CD4-positive, alpha-beta T cell treated with Interleukin-4 for 4 hours (primary cell): ENCODE measurements at regions not wholly inside any gene's neighbourhood (a gene's known extent, or its start where the extent isn't known, plus 50 kb on each side); places are given as distances from the start of the nearest gene placed in this dataset.
A peak's percentile ranks its signal among the peaks of the same experiment; 100 is the strongest.
"Not testable (repeated sequence)": the region's sequence is repeated elsewhere in the genome, so short reads cannot be mapped to it uniquely, and the experiment has no call there.

Experiments
- DNase-seq: peaks from one replicate; pipeline ENCODE4 v3.0.0-alpha.2; 2020

DNA sequence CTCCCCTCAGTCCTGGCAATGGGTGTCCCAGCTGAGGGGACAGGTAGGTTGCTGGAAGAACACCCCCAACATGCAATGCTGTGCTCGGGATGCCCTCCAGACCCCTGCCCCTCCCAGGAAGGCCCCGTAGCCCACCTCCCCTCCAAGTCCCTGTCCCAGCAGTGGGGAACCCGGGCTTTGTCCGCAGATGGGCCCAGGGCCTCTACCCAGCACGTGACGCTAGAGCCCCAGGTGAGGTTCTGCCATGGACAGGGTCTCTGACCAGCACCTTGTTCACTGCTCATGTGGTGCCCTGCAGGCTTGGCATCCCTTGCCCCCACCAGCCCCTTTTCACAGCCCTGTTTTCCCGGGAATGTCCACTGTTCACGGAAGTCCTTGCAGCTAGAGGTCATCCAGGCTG, 220.0 kb upstream of the SGCG start:
- DNase-seq: no peak

DNA sequence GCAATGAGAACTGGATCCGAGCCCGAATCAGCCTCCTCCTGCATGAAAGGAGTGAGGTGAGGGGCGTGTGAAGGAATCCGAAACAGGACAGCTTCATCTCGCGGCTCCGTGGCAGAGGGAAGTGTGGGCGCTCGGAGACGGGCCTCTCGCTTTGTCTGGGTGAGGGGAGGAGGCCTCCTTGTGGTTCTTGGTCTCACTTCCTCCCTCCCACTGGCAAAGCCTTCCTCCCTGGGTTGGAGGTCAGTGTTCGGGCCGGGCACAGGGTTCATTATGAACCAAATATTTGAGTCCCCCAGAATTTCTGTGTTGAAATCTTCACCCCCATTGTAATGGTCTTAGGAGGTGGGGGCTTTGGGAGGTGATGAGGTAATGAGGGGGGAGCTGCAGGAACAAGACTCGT, 219.4 kb upstream of the SGCG start:
- not testable (repeated sequence) for DNase-seq

DNA sequence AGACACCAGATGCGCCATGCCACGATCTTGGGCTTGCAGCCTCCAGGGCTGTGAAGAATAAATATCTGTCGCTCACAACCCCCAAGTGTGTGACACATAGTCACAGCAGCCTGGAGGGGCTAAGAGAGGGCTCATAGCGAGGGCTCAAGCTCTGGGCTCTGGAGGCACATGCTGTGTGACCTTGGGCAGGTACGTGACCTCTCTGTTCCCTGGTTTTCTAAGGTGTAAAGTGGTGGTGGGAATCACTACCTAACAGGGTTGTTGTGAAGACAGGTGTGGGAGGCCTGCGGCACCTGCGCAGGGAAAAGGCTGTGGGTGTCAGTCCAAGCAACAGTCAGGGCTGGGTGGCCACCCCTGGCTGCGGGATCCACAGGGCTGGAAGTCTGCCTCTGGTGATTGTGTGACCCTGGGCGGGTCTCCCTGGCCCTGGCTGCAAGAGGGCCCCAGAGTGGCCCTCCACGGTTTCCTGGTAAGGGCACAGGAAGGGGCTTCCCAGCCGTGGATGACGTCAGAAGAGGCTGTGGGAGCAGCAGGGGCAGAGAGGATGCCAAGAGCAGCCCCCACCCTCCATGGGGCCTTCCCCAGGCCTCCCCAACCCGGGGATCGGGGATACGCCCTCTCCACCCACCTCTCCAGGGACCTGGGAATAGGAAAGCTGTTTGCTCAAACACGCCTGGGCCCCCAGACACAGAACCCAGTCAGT, 218.8 kb upstream of the SGCG start:
- DNase-seq: no peak

DNA sequence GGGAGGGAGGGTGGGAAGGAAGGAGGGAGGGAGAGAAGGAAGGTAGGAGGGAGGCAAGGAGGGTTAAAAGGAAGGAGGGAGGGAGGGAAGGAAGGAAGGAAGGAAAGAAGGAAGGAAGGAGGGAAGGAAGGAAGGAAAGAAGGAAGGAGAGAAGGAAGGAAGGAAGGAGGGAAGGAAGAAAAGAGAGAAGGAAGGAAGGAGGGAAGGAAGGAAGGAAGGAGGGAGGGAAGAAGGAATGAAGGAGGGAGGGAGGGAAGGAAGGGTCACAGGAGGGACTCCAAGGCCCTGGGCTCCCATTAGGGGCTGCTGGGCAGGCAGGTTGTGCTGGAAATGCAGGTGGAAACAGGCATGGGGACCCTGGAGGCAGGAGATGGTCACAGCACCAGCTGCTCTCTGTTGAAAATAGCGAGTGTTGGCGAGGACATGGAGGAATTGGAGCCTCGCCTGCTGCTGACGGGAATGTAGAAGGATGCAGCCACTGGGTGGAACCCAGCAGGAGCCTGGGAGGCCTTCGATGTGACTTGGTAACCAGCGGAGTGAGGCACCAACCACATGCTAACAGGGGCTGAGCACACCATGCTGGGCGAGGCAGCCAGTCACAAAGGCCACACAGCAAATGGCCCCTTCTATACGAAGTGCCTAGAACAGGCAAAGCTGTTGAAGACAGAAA, 217.3 kb upstream of the SGCG start:
- not testable (repeated sequence) for DNase-seq

DNA sequence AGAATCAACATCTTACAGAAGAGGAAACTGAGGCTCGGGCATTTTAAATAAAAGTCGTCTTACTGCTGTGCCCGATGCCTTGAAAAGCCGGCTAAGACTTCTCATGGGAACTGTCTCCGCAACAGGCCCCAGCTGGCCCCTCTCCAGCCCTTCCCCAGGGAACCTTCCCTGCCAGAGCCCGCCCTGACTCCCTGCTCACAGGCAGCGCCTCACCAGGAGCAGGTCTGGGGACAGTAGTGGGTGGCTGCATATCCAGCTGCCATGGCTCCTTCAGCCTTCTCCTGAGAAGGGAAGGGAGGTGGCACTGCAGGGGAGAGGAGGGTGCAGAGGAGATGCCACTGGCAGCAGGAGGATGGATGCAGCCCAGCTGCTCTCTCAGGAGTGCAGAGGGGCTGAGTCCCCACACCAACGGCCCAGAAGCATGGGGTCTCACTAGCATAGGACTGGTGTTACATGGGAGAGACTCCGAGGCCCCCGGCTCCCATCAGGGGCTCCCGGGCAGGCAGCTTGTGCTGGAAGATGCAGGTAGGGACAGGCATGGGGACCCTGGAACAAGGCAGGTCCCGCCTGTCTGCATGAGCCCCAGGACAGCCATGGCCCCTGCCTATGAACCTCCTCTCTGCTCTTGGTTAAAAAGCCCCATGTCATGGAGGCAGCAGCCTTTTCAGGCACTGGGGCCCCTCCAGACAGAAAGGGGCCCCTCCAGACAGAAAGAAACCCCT, 216.4 kb upstream of the SGCG start:
- no peak for DNase-seq

DNA sequence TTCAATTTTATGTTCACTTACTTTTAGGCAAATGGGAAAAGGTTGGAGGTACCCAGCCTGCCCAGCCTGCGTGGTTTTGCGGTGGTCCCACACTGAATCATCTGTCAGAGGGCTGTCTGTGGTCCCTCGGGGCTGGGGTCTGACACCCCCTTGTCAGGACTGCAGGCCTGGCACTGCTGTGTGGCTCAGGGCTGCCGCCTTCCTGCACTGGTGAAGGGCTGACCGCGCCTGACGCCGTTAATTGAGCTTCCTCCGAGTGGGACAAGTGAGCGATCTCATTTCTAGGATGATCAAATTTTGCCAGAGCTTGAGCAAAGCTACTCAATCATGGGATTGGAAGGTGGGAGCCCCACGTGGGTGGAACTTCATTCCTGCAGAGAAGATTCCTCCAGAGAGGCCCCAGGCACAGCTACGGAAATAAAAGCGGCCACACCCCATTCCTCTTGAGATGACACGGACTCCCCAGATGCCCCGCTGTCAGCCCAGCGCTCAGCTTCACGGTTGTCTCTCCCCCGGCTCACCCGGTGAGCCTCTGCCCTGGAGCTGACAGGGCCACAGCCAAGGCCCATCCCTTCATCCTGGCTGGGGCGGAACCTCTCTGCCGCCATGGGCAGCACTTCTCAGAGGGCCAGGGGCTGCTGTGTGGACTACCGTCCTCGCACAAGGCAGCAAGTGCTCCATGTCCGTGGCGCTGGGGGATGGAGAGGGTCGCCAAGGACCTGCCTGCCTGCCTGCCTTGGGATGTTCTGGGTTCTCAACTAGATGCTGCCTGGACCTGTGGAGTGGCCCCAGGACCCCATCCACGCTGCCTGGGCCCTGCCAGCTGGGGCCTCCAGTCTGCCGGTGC, 215.5 kb upstream of the SGCG start:
- DNase-seq: not testable (repeated sequence)

DNA sequence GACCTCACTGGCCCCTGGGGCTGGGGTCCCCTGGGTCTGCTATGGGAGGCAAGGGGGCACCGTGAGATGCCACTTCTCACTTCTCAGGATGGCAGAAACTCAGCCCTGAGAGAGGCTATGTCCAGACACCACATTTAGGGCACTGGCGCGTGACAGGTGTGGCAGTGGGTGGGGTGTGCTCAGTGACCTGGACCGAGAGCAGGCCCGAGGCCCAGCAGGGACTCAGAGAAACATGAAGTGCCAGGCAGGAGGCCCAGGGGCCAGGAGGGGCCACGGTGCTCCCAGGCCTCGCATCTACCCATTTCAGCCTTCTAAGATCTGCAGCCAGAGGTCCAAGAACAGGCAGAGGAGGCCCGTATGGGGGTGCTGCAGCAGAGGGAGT, 214.9 kb upstream of the SGCG start:
- DNase-seq: not testable (repeated sequence)

DNA sequence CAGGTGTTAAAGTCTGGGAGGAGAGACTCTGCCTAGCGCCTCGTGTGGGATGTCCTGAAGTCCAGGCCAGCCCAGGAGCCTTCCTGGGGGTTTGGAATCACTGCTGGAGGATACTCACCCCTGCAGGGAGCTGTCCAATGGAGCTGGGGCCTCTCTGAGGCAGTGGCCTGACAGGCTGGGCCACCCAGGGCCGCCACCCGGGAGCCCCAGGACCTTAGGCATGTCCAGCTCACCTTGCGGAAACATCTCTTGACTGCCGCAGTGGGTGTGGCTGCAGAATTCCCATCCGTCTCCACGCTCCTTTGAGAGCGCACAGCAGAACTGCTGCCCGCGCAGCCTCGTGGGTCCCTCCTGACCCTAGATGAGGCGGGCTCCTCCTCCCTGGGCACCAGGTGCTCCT, 214.0 kb upstream of the SGCG start:
- not testable (repeated sequence) for DNase-seq

DNA sequence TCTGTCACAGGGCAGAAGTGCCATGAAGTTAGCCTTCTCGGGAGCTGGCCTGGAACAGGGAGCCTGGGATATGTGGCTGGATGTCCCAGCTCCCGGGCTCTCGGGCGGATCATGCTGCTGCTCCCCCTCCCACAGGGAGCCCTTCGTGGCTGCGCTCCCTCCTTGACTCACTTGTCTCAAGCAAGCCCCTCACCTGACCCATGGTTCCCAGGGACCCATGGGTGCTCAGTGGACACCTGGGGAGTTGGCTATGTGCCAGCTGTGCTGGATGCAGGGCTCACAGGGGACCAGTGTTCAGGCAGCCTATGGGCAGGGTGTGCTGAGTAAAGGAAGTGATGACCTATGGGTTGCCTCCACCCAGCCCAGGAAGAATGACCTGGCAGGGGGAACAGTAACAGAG, 213.1 kb upstream of the SGCG start:
- no peak for DNase-seq

DNA sequence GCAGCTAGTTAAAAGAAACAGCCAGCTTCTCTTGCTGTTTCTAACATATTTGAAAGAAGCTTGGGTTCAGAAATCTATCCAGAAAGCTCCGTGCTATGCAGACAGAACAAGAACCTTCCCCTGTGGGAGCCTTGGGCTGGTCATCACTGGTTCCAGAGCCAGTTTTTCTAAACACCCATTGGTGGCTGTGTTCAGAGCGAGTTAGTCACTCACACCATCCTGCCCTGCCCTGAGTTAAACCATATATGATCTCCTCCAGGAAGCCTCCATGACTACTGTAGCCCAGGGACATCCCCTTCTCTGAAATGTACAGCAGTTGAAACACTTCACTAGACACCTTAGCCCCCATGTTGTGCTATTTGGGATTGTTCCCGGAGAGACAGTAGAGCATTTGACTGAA, 200.8 kb upstream of the SGCG start:
- no peak for DNase-seq

DNA sequence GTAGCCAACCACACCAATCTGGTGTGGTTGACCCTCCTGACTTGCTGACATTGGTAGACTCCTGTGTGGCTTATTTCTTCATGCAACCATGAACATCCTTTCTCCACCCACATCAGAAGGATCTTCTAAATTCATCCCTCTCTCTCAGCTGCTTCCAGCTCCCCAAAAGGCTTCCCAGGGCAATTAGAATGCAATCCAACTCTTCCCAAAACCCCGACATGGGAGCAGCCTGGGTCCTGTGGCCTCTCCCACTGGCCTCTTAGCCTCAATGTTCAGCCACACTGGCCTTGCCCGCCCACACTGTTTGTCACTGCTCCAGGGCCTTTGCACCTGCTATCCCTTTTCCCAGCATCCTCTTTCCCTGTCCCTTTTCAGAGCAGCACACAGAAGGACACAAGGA, 199.8 kb upstream of the SGCG start:
- no peak for DNase-seq

DNA sequence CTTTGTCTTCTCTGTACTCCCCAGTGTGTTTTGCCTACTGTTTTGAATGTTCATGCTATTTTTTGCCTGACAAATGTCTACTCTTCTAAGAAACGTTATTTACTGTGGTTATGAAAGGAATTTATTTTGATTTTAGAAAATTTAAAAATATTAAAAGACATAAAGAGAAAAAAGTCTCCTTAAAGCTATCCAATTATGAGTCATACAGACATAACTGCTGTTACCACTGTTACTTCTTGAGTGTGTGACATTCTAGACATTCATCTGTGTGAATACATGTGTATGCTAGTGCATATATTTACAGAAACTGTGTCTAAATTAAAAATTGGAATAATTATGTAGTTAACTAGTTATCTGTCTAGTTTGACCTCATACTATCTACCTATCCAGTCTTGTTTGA, 187.6 kb upstream of the SGCG start:
- no peak for DNase-seq

DNA sequence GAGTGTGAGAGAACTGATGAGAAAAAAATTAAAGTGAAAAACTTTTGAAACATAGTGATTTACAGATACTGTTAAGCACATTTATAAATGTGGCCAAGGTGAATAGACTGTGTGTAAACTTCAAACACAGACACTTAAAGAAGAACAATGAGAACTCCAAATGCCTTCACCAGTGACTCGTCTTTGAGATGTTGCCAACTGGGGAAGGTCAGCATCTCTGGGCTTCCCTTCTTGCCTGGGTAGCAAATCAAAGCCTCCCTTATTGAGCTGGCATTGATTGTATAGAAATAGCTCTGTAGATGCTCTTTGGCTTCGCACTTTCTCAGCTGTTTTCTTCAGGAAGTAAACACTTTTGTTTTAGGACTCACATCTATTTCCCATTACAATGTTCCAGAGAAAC, 177.3 kb upstream of the SGCG start:
- no peak for DNase-seq

DNA sequence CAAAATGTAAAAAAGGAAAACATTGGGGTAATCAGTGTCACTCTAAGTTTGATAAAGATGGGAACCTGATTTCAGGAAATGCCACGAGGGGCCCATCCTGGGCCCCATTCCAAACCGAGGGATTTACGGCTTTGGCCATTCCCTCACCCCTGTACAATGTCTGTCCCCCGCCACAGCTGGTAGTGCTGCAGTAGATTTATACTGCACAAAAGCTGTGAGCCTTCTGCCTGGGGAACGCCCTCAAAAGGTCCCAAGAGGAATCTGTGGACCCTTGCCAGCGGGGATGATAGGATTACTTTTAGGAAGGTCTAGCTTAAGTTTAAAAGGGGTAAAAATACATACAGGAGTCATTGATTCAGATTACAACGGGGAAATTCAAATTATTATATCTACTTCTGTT, 173.4 kb upstream of the SGCG start:
- DNase-seq: no peak

DNA sequence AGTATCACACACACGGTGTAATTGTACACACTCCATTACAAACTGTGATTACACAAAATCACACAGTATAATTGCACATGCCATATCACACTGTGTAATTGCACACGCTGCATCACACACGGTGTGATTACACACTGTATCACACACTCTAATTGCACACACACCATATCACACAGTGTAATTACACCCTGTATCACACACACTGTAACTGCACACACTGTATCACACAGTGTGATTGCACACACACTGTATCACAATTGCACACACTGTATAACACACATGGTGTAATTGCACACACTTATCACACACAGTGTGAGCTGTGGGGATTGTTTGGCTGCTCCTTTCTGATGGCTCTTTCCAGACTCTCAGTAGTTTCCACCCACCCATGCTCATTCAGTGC, 162.6 kb upstream of the SGCG start:
- DNase-seq: no peak

DNA sequence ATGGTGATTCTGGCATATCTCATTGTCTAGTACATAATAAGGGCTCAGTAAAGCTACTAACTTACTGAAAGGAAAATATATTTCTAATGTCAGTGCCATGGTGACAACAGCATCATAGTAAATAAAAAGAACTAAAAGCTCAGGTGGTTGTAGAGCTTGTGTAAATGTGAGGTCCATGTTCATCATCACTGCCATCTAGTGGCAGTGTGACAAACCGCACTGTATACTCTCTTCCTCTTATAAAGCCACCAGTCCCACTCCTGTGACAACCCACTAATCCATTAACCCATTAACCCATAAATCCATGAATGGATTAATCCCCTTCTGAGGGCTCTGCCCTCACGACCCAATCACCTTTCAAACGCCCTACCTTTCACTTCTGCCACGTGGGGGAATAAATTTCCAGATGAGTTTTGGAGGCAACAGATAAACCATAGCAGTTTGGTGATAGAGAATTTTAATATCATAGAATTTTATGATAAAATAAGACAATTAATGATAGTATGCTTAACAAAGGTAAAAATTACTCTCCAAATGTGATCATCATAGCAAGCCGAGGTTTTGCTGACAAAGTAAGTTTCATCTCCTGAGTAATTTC, 160.4 kb upstream of the SGCG start:
- DNase-seq: peak; percentile 49

DNA sequence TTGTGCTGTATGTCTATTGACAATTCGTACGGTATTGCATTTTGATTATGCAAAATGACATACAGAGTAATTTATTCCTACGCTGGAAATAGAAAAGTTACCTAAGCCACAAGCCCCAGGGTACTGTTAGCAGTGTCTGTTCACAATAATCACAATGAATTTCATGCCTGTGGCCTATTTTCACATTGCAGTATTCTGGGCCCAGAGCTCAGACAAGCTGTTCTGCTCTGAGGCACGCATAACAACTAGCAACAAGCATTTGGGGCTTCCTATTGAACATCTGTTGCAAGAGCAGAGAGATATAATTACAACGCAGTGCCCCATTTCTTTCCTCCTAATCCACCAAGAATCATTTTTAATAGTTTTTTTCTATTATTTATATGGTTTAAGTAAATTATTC, 158.9 kb upstream of the SGCG start:
- DNase-seq: no peak

DNA sequence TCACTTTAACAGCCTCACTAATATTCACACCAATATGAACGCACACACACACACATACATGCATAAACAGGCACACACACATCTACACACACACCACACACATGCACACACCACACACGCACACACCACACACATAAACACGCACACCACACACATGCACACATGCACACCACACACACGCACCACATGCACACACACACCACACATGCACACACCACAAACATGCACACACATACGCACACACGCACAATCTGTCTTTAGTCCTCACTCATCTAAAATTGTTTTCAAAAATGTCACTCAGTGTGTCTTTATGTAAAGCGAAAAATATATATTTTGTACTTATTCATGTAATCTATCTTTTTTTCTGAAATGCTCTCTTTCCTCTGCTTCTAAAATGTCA, 158.1 kb upstream of the SGCG start:
- DNase-seq: no peak

DNA sequence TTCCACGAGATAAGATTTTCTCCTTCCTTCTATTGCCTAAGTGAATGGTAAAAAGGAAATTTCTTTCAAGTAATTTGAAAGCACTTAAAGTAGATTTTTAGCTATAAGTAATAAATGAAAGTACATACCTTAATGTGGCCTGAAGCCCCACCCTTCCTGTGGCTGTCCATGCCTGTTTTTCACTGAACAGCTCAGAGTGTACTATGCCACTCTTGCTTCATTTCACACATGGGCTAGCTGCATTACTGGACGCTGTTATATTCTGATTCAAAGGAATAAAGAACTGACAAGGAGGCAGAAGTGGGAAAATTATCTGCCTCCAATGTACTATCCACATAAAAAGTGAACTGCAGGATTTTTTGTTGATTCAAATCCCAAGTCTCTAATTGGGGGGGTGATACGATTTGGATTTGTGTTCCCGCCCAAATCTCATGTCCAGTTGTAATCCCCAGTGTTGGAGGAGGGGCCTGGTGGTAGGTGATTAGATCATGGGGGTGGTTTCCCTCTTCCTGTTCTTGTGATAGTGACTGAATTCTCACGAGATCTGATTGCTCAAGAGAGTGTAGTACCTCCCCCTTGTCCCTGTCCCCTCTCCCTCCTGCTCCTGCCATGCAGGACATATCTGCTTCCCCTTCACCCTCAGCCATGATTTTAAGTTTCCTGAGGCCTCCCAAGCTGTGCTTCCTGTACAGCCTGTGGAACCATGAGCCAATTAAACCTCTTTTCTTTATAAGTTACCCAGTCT, 154.7 kb upstream of the SGCG start:
- DNase-seq: no peak

DNA sequence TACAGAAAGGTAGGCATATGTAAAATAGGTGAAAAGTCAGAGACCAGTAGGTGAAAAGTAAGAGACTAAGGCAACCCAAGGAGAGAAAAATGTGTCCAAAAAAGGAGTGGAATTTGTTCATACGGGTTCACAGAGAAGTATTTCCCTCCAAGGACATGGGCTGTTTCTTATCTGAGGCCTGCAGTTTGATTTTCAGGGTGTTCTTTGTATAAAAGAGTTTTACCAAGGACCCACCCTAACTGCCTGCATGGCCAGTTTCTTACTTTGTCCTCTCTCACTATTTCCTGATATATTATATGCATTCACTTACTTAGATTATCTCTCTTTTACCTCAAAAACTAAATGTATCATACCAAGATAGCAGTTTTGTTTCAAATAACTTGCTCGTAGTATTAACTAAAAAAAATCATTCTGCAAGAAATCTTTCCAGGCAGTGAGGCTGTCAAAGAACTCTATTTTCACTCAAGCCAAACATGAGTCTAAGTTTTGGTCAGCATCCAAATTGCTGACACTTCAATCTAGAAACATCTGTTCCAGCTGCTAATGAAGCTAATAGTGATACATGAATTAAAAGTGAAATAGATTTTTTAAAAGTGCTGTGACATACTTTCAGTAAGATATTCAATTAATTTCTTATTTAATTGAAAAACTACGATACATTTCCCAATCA, 141.4 kb upstream of the SGCG start:
- no peak for DNase-seq

DNA sequence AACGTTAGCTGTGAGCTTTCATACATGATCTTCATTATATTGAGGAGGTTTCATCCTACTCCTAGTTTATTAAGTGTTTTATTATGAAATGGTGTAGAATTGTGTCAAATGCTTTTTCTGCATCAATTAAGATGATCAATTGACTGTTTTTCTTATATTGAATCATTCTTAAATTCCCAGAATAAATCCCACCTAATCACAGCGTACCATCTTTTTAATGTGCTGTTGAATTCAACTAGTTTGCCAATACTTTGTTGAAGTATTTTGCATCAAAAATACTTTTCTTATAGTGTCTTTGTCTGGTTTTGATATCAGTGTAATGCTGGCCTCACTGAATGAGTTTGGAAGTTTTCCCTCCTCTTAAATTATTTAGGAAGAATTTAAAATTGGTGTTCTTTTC, 138.6 kb upstream of the SGCG start:
- DNase-seq: no peak

DNA sequence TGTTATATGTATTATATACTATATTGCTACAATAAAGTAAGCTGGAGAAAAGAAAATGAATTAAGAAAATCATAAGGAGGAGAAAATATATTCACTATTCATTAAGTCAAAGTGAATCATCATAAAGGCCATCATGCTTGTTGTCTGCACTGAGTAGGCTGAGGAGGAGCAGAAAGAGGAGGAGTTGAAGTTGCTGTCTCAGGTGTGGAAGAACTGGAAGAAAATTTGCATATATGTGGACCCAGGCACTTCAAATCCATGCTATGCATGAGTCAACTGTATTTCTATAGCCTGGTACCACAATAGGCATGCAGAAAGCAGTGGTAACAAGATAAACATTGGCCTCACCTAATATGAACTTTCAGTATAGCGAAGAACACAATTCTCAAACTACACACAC, 135.9 kb upstream of the SGCG start:
- no peak for DNase-seq
